Lung (tissue), 11 donors: ENCODE measurements at regions not wholly inside any gene's neighbourhood (a gene's known extent, or its start where the extent isn't known, plus 50 kb on each side); places are given as distances from the start of the nearest gene placed in this dataset.

ENCODE experiments used
- ATAC-seq: fragments of 200-7000 bp; cut with Tn5 transposase; one replicate; pipeline ENCODE4 v1.9.1; 2020; ENCODE audit warnings: moderate number of reproducible peaks; ENCODE audit not compliant: insufficient read depth, low FRiP score
- DNase-seq, 3 donors: peaks; one replicate each; pipeline ENCODE4 v3.0.0-alpha.2; 2013 to 2017
- H3K27ac ChIP-seq, 2 donors: one replicate each; pipeline ENCODE4 v1.5.1; 2013; ENCODE audit warnings: mild to moderate bottlenecking in 2 of 2, moderate library complexity in 2 of 2, control low read depth in 1 of 2, inconsistent platforms in 1 of 2, low read depth in 1 of 2, low read length in 1 of 2
- H3K27me3 ChIP-seq, 3 donors: one replicate each; pipeline ENCODE4 v1.5.1; 2013; ENCODE audit warnings: low read length in 2 of 3; ENCODE audit not compliant: control insufficient read depth in 3 of 3, insufficient read depth in 3 of 3
- H3K36me3 ChIP-seq, 4 donors: one replicate each; pipeline ENCODE4 v1.5.1; 2013; ENCODE audit warnings: low read length in 4 of 4, mild to moderate bottlenecking in 1 of 4, moderate library complexity in 1 of 4; ENCODE audit not compliant: control insufficient read depth in 4 of 4, insufficient read depth in 4 of 4
- H3K4me1 ChIP-seq, 5 donors: one replicate each; pipeline ENCODE4 v1.5.1; 2013; ENCODE audit warnings: low read length in 5 of 5, mild to moderate bottlenecking in 2 of 5, moderate library complexity in 1 of 5; ENCODE audit not compliant: control insufficient read depth in 5 of 5, insufficient read depth in 5 of 5
- H3K4me3 ChIP-seq: one replicate; pipeline ENCODE4 v1.5.1; 2013; ENCODE audit warnings: mild to moderate bottlenecking, control low read depth, moderate library complexity
- H3K9ac ChIP-seq, 2 donors: one replicate each; pipeline ENCODE4 v1.5.1; 2013; ENCODE audit warnings: low read length in 2 of 2, control low read depth in 1 of 2; ENCODE audit not compliant: insufficient read depth in 1 of 2
- H3K9me3 ChIP-seq, 4 donors: one replicate each; pipeline ENCODE4 v1.5.1; 2013; ENCODE audit warnings: low read length in 3 of 4, mild to moderate bottlenecking in 1 of 4, moderate library complexity in 1 of 4; ENCODE audit not compliant: control insufficient read depth in 4 of 4, insufficient read depth in 3 of 4
- WGBS, 2 donors: extraction: QIAGEN DNeasy Blood & Tissue Kit; methylation state at CpG; one replicate each; pipeline ENCODE4 v1.1.7; 2013; 5-methylcytosine and 5-hydroxymethylcytosine counted together
- TF ChIP-seq, protein P1 (sequence below): IDR thresholded peaks from 2 replicates; pipeline ENCODE4 v1.5.1; 2012; ENCODE audit warnings: mild to moderate bottlenecking; ENCODE audit errors: control extremely low read depth, extremely low read depth
- donor health status: control.
- donor health status: control.
- donor health status: Bipolar disorder and iron deficiency.
- donor health status: healthy.
- donor health status: DM: yes; HTN: yes; CAD: no.

DNA sequence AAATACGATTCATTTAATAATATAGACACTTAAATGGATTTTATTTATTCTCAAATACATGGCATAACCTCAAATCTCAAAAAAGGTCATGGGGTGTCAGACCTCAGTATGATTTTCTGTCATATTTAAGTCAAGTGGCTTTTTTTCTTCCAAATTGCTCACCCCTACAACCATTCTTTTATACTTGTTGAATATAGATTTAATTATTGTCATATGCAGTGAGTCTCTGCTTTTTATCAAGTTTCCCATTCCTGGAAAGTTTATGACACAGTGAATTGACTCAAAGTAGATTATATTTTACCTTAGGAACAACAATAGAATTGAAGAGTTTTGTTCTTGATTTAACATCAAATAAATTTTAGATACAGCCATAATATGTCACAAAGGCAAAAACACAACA lies 59.5 kb upstream of the IRF2BP2 start:
- H3K36me3 ChIP-seq: no peaks in the 10 kb centered on the region

DNA sequence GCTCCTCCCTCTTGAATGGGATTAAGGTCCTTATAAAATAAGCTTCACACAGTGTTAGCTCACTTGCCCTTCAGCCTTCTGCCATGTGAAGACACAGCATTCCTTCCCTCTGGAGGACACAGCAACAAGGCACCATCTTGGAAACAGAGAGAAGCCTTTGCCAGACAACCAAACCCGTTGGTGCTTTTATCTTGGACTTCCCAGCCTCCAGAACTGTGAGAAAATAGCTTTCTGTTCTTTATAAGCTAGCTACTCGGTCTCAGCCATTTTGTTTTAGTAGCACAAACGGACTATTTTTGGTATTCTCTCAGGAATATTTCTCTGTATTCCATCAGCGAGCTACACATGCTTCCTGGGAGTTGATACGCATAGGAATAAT lies 58.6 kb upstream of the IRF2BP2 start:
- Histone ChIP-seq H3K27me3 (no peaks in the 10 kb centered on the region), H3K9me3 (no peaks in the 10 kb centered on the region), H3K9ac (no peak overlapping the region), H3K4me1 (peaks cover 0 to 2% (median 0%) of the 10 kb centered on the region in 5 donors), H3K36me3 (no peaks in the 10 kb centered on the region), H3K4me3 (no peak overlapping the region), H3K27ac (no peak overlapping the region)
- WGBS, 2 donors: 93 to 96% methylated on average over 5 of the region's 5 CpGs
- TF ChIP-seq, protein P1, sequence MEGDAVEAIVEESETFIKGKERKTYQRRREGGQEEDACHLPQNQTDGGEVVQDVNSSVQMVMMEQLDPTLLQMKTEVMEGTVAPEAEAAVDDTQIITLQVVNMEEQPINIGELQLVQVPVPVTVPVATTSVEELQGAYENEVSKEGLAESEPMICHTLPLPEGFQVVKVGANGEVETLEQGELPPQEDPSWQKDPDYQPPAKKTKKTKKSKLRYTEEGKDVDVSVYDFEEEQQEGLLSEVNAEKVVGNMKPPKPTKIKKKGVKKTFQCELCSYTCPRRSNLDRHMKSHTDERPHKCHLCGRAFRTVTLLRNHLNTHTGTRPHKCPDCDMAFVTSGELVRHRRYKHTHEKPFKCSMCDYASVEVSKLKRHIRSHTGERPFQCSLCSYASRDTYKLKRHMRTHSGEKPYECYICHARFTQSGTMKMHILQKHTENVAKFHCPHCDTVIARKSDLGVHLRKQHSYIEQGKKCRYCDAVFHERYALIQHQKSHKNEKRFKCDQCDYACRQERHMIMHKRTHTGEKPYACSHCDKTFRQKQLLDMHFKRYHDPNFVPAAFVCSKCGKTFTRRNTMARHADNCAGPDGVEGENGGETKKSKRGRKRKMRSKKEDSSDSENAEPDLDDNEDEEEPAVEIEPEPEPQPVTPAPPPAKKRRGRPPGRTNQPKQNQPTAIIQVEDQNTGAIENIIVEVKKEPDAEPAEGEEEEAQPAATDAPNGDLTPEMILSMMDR: no peak
- ATAC-seq (no peak), DNase-seq (no peak)

More for the DNA sequence above, 59.5 kb upstream of the IRF2BP2 start:
- Histone ChIP-seq H3K27me3 (no peaks in the 10 kb centered on the region), H3K4me3 (no peak overlapping the region), H3K9me3 (no peaks in the 10 kb centered on the region), H3K9ac (no peak overlapping the region), H3K4me1 (peaks cover 0 to 2% (median 0%) of the 10 kb centered on the region in 5 donors), H3K27ac (no peak overlapping the region)
- TF ChIP-seq, protein P1: no peak
- DNase-seq: no peak
- ATAC-seq: no peak
- WGBS, 2 donors: 90 to 100% methylated on average over 1 of the region's 1 CpG

DNA sequence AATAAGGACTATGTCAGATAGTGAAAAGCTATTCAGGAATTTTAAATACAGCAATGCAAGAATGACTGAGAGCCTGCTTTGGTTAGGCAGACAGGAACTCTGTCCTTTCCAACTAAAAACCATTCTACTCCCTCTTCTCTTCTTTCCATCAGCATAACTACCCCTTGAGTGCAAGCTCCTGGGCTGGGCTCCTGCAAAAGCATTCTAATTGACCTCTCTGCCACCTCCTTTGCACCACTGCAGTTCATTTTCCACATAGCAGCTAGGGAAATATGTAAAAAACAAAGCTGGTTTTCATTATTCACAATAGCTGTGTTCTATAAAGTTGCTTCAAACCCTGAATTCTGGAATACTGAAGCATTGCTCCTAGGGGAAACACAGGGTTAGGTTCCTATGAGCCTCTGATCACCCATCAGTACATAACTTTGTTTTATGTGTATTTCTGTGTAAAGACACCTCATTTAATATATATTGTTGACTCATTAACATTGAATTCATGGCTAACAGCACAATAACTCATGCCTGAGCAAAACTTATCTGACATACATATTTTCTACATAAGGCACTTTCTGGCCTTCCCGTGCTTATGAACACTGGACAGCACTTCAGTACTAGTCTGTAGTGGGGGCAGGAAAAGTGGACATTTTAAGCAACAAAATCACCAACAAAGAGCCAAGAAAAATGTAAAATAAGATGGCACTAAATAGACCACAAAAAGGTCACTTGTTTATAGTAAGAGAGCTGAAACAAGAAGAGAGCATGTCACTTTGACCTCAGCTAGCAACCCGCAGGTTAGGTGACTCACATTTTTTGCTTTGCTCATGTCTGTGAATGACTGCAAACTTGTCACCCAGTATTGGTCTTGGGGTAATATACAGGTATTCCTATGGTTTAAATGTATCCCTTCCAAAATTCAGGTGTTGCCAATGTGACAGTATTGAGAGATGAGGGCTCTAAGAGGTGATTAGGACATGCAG lies 57.9 kb upstream of the IRF2BP2 start:
- TF ChIP-seq, protein P1: no peak
- no peak overlapping the region for H3K9ac ChIP-seq
- DNase-seq: no peak
- H3K36me3 ChIP-seq: no peaks in the 10 kb centered on the region
- no peaks in the 10 kb centered on the region for H3K27me3 ChIP-seq
- no peak for ATAC-seq
- WGBS, 2 donors: 88 to 97% methylated on average over 2 of the region's 2 CpGs
- no peak overlapping the region for H3K4me3 ChIP-seq
- peaks cover 0 to 2% (median 0%) of the 10 kb centered on the region in 5 donors for H3K4me1 ChIP-seq
- no peak overlapping the region for H3K27ac ChIP-seq
- H3K9me3 ChIP-seq: no peaks in the 10 kb centered on the region
